IPS-NIHi7 (cell line): ENCODE measurements at regions not wholly inside any gene's neighbourhood (a gene's known extent, or its start where the extent isn't known, plus 50 kb on each side); places are given as distances from the start of the nearest gene placed in this dataset.

ENCODE experiments used
- DNase-seq: peaks from one replicate; pipeline ENCODE4 v3.0.0; 2012; ENCODE audit warnings: mixed read lengths; ENCODE audit errors: extremely low spot score

DNA sequence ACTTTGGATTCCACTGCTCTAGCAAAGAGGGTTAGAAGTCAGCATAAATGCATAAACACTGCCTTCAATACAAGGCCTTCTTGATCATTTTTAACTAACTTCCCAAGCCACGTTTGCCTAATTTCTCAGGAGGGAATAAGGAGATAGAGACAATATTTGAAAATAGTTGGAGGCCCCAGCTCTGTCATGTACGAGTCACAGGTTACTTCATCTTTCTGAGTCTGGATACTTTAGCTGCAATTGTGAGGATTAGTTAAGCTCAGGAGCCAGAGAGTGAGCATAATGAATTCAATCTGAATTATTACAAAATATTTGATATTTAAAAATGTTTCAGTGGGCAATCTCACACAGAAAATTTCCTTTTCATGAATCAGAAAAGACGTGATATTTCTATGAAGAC, 298.9 kb downstream of the SHOX2 start:
- no peak for DNase-seq

DNA sequence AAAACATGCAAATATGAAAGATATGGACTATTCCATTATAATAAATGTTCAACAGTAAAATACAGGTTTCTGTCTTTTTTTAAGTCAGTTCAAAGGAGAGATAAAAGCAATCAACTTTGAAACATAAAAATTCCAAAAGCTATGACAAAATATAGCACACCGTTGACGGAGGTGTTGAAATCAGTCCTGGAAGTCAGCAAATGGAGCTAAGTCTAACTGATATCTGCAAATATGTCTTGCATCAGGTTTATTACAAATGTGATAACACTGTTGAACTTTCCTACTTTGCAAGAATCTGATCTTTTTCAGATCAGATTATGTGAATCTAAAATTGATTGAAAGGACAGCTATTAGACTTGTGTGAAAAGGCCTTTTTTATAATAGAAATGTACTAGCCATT, 300.7 kb downstream of the SHOX2 start:
- no peak for DNase-seq

DNA sequence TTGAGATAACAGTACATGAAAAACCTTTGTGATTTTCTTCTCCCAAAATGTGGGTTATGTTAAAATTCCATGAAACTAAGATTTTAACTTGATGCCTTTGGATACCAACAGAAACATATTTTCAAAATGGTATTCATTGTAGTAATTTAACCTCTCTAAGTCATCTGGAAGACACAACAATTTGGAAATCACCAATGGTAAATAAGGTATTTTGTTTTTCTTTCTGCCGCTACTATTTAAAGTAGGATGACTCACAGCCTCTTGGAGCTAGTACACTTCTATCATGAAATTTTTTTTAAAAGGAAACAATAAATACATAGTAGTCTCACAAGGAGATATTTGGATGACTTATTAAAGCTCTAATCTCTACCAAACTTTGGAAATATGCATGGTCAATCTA, 291.6 kb upstream of the VEPH1 start:
- DNase-seq, result no peak

DNA sequence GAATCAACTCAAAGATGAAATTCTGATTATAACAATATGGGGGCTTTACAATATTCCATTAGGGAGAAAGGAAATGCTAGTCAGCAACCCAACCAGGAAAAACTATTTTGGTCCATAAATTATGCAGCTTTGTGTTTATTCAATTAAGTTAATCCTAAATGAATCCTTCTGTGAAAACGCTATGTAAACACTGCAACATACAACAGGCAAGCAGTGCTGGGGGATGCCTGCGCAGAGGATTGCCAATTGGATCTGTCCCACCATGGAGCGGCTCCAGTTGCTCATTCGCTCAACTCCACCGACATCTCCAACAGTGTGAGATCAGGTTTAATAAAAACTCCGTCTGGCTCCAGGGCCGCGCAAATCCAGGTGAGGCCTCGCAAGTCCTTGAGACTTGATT, 290.5 kb upstream of the VEPH1 start:
- no peak for DNase-seq

DNA sequence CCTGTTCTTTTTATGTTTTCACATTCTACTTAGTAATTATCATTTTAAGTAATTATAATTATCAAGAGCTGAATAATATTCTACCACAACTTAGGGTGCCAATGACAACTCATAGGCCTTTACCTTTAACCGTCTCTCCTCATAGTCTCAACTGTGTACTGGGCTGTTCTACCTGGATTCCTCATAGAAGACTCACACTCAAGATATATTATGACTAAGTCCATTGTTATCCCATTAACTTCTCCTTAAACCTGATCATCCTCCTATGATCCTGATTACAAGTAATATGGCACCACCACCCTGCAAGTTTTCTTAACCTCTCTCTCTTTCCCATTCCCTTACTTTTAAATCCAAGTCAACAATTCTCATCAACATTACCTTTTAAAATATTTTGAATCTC, 285.9 kb upstream of the VEPH1 start:
- DNase-seq, result no peak

DNA sequence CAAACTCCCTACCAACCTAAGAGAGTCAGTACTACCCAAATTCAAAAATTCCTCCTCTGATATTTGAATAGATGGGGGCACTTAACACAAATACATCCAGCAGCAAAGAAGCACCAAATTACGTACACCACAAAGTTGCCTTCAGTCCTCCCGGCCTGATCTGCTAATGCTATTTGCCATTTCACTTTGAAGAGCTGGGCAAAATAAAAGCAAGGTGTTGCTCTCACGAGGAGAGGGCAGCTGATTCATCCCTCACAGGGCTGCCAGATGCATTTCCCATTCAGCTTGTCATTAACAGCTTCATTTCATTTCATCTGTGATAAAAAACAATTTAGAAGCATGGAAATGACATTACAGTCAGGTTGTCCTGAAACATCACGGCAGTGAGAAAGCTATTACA, 283.4 kb upstream of the VEPH1 start:
- no peak for DNase-seq

DNA sequence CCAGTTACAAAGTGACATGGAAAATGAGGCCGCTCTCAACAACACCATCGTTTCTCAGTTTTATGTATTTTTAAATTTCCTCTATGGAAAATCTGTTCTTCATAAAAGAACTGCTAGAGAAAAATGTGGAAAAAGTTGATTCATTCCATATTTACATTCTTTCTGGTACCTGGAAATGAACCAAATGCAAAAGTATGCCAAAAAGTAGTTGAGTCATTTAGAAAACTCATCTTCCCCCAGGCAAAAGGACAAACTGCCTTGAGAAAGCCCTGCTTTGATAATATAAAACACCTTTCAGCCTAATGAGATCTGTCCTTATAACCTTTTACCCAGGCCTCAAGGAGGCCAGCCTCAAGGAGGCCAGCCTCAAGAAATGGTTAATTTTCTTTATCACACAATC, 283.0 kb upstream of the VEPH1 start:
- DNase-seq, result no peak

DNA sequence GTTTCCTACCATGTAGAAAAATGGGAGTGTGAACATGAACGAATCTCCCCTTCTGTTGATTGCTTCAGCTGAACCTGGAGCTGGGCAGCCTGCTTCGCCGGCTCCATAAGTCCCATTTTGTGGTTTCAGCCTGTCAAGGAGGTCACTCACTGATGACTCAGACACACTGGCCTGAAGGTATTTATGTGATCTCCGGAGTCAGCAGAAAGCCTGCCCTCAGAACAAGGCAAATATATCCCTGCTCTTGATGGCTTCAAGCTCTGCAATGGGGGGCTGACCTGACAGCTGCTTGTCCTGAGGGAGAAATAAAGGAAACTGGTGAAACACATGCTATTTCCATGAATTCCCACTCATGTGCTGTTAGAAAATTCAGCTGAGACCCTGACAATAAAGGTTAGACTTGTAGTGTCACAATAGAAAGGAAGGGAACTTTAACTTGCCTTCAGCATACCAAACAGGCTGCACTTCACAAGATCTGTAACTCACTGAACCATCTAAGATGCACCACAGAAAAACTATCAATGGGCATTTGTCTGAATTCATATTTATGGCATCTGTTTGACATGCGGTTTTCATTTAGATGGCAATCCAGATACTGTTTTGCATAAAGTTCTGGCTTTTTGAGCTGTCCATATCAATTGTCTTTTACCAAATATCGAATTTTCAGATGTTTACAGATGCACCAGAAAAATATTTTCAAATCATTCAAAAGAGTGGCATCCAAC, 282.0 kb upstream of the VEPH1 start:
- DNase-seq, result peak; percentile 49

DNA sequence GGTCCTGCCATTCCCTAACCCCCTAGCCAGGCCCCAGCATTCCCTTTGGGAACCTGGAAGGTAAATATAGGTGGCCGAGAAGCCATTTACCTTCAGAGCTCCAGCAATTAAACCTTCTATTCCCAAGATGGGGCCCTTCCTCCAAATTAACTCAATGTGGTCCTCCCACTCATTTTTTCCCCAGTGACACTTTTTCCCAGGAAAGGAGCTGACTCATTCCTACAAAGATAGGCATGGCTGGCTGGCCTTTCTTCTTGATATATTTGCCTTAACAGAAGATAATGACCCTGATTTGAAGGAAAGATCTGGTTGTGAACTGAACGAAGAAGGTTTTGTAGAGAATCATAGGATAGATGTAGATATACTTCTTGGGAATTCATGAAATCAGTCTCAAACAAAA, 279.0 kb upstream of the VEPH1 start:
- no peak for DNase-seq

DNA sequence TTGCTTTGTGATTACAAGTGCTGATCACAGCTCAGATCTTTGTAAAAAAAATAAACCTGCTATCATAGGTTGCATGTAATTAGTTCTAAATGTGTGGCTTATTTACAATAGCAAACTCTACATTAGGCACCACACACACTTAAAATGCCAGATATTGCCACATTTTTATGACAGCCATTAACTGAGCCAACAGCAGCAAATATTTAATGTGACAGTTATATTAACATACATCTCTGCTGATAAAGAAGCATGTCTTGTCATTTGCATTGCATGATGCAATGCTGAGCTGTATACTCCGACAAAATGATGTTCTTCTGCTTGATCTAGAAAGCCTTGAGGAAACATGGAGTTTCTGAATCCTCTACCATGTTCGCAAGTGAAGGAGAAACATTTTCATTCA, 273.6 kb upstream of the VEPH1 start:
- no peak for DNase-seq

DNA sequence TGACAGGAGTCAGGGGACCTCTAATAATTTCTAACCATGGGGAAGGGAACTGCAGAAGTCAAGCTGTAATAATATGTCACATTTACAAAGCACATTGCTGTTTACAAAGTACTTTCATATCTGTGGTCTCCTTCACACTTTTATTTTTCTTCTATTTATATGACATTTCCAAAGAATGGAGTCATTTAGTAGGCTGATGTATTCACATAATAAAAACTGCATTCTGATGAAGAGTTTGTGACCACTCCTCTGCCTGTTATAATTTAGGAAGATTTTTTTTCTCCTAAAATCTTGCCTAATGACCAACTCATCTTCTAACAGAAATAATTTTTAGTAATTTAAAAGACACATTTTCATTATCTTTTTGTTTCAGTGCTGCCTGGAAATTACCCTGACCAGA, 272.2 kb upstream of the VEPH1 start:
- no peak for DNase-seq

DNA sequence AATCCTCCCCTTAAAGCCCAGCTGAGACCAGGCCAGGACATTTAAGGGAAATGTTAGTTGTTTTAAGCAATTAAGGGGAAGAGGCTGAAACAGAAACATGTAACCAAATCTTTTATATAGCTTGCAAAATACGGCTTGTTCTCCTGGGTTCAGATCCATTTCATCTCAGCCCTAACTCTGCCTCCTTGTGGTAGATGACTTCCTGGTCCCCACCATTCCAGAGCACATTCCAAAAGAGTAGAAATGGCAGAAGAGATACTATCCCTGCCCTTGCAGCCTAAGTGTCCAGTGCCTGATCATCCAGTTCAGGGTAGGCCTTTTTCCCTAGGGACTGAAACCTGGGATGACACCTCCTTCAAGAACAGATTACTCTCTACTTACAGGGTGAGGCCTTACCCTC, 266.2 kb upstream of the VEPH1 start:
- peak; percentile 31 for DNase-seq

DNA sequence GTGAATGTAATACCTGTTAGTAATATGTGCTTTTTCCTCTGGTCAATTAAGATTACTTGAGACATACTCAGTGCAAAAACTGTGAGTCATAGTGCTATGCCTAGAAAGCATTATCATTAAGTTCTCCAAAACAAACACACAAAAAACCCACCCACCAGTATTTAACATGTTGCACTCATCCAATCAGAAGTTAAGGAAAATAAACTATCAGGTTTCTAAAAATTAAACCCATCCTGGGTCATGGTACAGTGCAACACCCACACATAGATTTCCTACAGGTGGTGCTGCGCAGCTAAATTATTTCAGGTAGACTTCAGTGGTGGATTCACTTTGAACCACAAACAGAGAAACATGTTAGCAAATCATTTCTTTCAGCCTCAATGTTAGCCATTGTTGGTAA, 264.4 kb upstream of the VEPH1 start:
- no peak for DNase-seq

DNA sequence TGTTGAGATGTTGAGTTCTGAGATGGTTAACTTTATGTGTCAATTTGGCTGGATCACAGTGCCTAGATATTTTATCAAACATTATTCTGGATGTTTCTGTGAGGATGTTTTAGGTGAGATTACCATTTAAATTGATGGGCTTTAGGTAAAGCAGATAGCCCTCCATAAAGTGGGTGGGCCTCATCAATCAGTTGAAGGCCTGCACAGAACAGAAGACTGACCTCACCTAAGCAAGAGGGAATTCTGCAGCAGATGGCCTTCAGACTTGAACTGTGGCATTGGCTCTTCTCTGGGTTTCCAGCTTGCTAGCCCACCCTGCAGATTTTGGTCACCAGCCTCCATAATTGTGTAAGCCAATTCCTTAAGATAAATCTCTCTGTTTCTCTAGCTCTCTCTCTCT, 260.4 kb upstream of the VEPH1 start:
- DNase-seq, result no peak

DNA sequence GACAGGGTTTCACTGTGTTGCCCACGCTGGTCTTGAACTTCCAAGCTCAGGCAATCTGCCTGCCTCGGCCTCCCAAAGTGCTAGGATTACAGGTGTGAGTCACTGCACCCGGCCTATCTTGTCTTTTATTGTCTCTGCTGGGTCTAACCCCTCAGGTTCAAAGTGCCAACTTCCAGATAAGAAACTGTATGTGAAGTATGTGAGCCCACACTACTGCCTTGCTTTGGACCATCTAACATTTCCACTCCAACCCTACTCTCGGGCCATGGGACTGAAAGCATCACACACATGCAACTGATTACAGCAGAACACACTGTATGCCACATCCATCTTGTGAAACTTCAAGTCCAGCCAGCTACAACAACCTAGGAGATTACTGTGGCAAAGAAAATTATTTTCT, 256.1 kb upstream of the VEPH1 start:
- no peak for DNase-seq

DNA sequence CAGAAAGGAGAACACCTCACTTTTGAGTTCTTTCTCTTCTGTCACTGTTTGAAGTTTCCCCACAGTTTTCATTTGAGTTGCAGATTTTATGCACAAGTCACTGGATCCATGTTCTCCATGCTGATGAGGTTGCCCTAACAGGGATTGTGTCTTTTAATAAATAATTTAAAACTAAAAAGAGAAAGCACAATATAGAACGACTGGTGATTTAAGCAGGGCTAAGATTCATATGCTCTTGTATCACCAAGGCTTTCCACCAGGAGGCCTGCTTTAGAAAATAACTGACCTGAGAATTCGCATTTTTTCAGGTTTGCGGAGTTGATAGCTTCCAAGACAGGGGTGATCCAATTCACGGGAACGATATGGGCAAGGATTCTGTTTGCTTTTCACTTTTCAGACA, 252.0 kb upstream of the VEPH1 start:
- no peak for DNase-seq

DNA sequence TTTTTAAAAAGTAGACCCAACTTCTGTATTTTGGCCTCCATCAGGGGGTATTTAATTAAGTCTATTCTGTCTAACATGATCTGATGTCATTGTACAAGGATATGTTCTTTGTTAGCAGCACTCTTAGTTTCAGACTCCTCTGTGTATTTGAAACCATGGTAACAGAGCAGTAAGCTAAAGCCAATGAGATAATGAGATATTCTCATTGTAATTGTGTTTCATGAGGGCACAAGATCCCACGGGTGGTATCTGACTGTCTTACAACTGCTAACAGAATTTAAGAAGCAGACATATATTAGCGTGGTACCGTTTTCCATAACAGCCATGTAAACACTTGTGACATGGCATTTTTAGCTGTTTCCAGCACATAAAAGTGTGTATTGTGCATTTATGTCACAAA, 251.2 kb upstream of the VEPH1 start:
- DNase-seq, result no peak

DNA sequence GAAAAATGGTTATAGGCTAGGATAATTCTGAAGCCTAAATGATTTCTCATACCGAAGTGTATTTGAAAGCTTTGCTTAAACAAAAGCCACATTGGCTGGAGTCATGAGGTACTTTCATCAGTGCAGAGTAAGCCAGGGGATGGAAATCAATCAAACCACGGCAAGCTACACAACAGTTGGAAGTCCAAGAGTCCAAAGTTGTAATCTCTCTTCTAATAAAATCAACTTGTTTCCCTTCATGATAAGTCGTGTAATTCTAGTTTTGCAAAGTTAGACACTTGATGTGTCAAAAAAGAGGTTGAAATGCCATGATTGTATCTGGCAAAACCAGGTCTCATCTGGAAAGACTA, 250.5 kb upstream of the VEPH1 start:
- no peak for DNase-seq

DNA sequence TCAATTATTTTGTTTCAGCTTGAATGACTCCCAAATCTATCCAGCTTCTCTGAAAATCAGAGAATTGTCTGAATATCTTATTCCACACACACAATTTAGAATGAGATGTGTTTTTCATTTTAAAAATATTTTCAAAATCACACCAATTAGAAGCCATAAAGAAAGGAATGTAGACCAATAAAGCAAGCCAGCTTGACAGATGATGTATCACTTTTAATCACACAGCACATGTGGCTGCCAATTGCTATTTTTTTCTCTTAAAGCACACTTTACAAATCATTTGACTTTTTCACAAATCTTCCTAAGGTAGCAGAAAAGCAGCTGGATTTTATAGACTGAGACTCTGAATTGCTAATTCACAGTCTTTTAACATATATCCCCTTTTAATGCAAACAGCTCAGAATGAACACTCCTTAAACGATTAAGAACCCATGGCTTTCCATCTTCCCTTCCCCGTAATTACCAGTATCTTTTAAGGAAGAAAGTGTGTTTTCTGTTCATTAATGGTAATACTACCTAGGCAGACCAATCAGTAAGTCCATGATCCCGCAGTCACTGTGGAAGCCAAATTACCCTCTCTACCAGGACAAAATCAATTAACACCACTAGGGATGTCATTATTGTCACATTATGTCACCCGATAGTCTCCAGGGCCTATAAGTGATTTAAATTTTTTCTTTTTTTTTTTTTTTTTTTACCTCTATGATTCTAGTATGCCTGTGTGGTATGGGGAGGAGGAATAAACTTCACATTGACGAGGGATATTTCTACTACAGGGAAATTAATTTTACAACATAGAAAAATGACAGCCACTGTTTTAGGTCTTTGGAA, 250.0 kb upstream of the VEPH1 start:
- no peak for DNase-seq

DNA sequence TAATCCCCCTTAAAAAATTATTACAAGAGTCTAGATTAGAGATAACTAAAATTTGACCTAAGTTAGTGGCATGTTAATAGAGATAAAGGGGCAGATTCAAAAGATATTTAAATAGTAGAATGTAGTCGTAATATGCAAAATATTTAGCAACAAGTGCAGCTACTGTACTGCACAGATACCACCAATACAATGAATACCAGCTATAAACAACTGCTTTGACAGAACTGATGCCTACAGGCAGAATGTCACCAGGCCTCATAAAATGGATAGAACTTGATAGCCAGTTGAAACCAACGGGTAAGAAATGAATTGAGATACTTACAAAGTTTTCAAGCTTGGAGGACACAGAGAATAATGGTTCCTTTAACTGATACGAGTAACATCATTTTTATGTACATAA, 249.3 kb upstream of the VEPH1 start:
- DNase-seq, result no peak

DNA sequence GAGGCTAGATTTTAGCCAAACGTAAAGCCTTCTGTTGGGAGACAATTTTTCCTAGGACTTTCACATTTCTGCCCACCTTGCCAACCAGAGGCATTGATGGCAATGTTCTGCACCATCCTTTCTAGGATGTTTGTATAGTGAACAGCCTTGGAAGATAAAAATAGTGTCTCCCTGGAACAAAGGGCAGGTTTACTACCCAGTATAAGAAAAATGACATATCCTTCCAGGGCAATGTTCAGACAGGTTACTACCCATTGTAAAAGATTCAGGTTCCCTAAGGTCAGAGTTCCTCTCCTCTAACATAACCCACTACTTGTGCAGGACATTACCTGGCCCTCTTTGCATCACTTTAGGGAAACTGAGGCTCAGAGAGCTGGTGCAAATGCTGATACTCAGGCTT, 248.2 kb upstream of the VEPH1 start:
- no peak for DNase-seq

DNA sequence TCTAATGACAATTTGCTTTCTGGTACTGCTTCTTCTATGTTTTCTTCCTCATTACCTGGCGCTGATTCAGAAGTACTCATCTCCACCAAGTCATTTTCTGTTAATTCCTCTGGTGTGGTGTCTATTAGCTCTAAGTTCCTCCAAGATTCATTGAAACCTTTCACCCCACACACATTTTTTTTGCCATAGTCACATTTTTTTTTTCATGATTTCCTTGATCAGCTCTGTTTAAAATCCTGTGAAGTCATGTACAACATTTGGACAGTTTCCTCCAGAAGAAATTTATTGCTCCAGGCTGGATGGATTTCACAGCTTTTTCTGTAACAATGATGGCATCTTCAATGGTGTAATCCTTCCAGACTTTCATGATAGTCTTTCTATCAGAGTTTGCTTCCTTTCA, 243.2 kb upstream of the VEPH1 start:
- DNase-seq, result no peak

DNA sequence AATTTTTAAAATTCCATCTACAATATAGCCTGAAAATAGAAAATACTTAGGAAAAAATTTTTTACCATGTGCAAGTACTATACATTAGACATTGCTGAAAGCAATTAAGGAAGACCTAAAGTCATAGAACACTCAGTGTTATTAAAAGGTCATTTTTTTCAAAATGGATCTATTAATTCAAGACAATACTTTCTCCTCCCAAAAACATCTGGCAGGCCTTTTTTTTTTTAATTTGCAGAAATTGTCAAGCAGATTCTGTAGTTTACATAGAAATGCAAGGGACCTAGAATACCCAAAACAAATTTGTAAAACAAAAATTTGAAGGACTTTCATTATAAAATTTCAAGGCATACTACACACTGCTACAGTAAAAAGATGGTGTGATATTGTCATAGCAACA, 238.4 kb upstream of the VEPH1 start:
- DNase-seq, result no peak

DNA sequence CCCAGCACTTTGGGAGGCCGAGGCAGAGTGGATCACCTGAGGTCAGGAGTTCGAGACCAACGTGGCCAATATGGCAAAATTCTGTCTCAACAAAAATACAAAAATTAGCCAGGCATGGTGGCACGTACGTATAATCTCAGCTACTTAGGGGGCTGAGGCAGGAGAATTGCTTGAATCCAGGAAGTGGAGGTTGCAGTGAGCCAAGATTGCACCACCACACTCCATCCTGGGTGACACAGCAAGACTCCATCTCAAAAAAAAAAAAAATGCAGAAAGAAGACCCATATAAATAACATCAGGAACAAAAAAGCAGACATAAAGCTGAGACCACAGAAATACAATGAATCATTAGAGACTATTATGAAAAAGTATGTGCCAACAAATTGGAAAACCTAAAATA, 235.2 kb upstream of the VEPH1 start:
- no peak for DNase-seq
